Activated effector memory CD4-positive, alpha-beta T cell treated with Interleukin-2 at 50 U/mL for 16 hours (primary cell): ENCODE measurements at regions not wholly inside any gene's neighbourhood (a gene's known extent, or its start where the extent isn't known, plus 50 kb on each side); places are given as distances from the start of the nearest gene placed in this dataset.
"Not testable (repeated sequence)": the region's sequence is repeated elsewhere in the genome, so short reads cannot be mapped to it uniquely, and the experiment has no call there.

Source experiments
- DNase-seq: peaks from one replicate; pipeline ENCODE4 v3.0.0-alpha.2; 2020

DNA sequence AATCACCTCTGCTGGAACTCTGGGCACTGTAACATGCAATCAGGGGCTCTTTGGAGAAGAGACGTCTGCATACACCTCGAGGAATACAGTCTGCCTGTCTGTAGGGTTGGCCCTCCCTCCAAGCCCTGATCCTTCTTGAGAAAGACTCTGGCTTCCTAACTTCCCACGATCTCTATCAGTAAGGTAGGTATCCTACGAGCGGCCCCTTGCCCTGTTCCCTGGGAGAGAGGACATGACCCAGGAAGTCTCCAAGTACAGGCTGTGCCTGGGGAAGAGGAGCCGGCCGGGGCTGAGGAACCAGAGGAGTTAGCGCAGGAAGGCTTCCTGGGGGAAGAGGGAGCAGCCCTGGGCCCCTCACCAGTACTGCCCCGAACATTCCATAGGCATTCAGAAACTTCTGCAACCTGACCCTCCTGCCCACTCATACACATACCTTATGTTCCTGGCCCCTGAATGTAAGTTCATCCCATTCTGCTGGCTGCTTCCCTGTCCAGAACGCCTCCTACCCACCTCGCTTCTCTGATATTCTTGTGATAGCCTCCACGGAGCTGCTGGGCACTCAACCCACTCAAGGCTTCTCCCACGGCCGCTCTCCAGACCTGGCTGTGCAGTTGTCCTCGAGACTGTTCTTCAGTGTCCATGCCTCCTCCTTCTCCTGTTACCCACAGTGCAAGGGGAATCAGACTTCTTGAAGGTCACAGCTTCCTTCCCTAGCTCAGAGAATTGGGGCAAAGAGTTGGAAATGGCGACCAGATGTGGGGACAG is 116.1 kb downstream of the CYP26B1 start:
- DNase-seq, result no peak

DNA sequence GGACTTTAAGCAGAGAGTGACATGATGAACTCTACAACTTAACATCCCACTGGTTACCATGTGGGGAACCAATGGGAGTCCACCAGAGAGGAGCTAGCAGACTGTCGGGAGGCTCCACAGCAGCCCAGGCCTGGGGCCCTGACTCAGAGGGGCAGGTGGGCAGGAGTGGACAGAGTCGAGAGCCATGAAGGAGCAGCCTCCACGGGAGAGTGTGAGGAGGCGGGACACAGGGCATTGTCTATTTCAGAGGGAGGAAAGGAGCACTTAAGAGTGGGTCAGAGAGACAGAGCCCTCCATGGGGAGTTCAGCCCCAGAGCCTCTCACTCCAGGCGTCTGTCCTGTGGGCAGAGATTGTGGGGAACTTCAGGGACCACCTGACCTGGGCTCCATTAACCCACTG is 118.7 kb downstream of the CYP26B1 start:
- DNase-seq, result no peak

DNA sequence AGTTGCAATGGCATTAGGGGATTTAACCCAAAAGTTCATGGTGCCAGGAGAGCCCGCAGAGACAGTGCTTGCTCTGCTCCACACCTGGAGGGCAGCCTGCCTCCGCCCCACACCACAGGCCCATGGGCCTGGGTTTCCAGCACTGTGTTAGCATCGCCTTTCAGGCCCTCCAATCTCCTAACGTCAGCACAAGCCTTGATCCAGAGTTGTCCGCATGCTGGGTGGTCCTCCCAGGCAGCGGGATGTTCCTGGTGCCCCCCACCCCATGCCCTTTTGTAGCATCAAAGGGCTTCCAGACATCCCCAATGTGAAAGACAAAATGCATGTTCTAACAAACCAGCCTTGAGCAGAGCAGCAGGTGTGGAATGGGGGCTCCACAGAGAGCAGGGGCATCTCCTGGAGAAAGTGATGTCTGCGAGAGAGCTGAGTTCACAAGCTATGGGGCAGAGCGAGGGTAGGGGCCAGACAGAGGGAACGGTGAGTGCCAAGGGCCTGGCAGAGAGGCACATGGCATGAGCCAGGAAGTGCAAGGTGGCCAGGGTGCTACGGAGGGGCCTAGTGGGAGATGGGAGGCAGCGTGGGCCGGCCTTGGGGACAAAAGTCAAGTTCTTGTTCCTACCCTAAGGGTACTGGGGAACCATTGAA is 119.2 kb downstream of the CYP26B1 start:
- DNase-seq, result no peak

DNA sequence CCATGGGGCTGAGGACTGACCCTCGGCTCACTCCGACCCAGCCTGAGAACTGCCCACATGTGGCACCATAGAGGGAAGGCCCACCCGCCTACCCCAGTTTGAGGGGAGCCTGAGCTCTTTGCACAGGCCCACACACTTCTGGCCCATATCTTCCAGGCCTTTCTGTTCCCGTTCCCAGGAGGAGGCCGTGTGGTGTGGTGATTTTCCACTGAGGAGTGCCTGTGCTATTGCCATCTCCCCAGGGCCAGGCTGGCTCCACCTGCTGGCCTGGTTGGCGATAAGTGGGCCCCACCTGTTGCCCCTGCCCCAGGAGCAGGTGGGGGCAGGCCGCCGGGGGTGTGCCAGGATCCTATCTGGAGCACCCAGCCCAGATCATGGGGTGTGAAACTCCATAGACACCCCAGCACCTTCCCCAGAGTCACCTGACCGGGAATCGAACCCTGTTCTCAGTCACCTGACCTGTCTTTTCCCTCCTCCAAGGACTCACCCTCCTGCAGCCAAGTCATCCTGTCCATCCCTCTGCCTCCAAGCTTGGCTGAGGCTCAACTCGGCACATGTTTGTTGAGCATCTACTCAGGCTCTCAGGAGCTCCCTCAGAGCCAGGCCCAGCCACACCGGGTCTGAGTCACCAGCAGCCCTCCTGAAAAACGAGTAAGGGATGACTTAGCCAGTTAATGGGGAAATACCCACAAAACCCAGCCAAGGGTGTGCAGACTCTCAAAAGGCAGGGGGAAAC is 120.1 kb downstream of the CYP26B1 start:
- no peak for DNase-seq

DNA sequence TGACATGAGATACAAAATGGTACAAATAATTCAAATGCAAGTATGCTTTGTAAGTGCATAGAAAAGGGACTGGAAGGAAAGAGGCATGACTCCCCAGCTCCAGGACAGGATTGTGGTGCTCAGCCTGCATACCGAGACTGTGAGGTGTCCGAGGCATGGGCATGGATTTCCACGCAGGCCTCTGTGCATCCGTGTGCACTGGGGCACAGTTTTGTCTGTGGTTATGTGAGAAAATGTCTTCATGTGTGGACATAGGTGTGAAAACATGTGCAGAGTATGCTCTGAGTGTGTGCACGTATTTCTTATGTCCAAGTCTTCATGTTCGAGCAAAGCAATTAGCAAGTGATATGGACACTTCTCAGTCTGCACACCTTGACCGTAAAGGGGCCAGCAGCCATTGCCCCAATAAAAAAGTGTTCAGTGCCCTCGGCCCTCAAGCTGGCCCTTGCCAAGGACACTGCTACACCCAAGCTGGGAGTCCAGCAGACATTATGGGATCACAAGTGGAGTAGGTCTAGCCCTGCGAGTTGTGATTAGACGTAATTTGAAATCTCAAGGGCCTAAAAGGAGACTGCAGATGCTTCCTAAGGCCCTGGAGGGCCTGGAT is 120.7 kb downstream of the CYP26B1 start:
- no peak for DNase-seq

DNA sequence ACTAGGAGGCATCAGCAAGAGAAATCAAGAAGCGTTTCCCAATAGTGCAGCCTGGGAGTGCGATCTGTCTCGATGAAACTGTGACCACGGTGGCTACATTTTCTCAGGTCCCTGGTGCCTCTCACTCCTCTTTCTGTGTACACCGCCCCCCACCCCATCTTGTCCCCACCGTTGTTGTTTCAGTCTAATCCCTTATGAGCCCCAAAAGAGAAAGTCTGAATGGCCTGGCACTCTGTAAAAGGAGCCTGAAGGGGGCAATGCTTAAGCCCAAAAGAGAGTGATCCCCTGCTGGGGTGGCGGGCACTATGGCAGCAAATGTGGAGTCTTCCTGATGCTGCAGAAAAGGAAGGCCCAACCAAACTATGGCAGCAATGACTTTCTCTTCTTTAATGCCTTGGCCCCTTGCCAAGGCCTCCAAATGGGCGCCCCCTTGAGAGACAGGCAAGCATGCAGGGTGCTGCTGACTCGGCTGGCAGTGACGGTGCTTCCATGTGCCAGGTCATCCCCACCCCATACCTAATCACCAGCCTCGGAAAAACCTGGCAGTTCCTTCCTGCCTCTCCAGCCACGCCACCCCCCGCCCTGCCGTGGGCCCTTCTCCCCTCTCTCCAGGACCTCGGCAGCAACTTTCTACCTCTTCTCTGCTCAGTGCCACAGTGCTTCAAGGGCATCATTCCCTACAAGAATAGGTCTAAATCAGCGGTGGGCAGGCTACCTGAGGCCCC is 123.0 kb downstream of the CYP26B1 start:
- no peak for DNase-seq

DNA sequence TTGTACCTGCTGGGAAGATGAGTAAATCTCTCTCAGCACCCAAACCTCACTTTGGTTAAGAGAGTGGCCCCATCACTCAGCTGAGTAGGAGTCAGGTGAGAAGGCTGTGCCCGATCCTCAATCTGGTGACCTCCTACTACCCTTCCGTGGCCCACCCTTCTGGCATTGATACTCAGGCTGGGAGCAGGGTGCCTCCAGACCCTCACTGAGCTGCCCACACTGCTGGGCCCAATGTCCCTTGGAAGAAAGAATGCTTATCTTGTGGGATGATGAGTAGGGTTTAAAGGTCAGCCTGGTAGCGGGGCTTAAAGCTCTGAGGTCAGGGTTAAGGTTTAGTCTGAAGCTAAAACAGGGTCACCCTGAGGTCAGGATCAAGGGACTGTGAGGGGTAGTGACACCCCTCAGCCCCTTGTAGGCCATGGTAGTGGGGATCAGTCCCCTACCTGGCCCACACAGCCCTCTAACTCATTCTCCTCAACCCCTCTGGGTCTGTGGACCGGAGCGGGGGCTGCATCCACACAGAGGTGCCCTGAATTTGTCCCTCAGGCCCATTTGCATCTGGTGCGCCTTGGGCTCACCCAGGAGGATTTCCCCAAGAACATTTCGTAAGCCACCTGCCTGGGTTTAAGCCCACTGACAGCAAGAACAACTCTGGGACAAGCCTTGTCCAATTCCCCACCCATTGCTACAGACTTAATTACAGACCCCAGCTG is 123.8 kb downstream of the CYP26B1 start:
- no peak for DNase-seq

DNA sequence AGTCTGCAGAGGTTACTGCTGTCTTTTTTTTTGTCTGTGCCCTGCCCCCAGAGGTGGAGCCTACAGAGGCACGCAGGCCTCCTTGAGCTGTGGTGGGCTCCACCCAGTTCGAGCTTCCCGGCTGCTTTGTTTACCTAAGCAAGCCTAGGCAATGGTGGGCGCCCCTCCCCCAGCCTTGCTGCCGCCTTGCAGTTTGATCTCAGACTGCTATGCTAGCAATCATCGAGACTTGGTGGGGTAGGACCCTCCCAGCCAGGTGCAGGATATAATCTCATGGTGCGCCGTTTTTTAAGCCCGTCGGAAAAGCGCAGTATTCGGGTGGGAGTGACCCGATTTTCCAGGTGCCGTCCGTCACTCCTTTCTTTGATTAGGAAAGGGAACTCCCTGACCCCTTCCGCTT is 126.3 kb downstream of the CYP26B1 start:
- DNase-seq, result not testable (repeated sequence)

DNA sequence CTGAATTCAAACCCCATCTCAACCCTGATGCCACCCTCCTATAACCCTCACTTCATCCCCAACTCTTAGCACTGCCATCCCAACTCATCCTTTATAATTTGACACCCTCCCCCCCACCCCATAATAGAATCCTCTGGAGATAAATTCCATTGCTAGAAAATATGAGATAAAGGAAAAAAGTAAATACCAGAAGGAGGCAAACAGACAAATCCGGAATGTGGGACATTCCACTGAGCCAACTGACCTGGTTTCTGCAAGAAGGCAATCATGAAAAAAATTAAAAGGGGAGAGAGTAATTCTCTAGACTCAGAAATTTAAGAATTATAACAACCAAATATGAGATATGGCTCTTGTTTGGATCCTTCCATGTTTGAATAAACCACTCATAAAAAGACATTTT is 132.4 kb downstream of the CYP26B1 start:
- no peak for DNase-seq

DNA sequence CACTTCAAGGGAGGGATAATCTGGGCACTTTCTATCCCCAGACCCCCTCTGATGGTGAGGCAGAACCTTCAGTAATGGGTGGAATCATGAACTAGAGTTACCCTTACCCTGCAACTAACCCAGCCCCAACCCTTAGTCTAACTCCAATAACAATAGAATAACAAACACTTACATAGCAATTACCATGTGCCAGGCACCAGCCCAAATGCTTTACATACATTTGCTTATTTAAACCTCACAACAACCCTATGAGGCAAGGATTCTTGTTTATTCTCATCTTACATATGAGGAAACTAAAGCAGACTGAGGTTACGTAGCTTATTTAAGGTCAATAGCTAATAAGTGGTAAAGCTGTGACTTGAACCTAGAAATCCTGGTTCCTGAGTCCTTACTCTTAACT is 132.8 kb downstream of the CYP26B1 start:
- no peak for DNase-seq

DNA sequence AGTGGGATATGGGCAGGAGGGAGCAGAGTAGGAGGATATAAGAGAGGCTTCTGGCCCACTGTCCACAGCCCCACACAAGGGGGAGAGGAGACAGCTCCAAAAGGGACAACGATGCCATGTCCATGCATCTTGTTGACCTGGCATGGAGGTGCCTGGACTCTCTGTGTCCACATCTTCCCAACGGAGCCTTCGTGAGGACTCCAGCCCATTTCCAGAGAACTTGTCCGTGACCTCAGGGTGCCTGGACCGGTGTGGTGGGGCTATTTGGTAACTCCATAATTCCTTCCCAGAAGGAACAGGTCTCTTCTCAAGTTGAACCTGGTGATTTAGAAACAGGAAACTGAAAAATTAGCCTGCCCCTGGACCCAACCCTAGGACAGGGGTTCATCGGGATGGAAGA is 133.9 kb downstream of the CYP26B1 start:
- no peak for DNase-seq

DNA sequence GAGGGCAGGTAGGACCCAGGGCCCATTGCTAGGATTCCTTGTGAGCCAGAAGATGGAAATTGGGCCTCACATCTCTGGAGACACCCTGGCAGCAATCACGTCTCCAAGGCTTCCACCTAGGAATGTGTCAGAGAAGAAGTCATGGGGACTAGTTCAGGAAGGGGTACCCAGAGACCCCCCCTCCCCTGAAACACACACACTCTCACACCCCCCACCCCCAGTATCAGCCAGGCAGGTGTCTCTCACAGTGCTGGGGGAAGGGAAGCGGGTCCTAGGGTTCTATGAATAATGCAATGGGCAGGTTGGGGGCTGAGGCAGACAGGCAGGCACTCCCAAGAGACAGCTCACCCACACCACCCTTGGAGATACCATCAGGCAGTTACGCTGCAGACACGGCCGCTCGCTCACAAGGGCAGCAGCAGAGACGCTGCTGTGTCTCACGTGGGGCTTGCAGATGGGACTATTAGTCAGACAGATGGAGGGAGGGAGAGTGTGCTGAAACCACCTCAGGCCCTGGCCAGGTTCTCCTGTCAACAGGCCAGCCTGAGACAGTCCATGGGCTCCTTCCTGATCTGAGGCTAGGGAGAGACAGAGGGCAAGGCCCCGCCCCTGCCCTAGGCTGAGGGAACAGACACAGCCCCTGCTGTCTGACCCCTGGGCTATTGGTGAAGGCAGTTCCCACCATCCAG is 134.6 kb downstream of the CYP26B1 start:
- no peak for DNase-seq

DNA sequence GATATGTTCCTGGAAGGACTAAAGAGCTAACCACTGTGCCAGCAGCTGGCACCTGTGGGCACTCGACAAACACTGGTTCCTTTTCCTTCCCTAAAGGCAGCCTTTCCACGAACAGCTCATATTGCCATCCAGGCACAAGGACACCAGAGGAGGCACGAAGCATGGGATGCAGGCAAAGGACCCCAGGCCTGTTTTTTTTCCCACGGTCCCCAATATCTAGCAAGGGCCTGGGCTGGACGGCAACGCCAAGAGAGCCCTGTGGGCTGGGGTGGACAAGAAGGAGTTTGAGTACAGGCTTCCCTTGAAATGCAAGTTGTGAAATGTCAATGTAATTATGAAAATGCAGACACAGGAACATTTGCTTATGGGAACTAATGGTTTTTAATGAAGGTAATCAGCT is 135.9 kb downstream of the CYP26B1 start:
- DNase-seq, result no peak

DNA sequence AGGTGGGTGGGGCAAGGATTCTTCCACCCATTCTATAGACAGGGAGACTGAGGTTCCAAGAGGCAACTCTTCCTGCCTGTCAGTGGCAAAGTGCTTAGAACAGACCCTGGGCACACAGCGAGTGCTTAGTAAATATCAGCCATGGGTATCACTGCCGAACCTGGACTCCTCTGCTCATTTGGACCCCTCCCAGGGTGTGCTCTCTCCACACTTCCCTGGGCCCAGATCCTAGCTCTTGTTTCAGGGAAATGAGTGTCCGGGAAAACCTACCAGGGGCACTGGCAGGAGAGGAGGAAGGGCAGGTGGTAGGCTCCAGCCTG is 136.3 kb downstream of the CYP26B1 start:
- DNase-seq, result no peak

DNA sequence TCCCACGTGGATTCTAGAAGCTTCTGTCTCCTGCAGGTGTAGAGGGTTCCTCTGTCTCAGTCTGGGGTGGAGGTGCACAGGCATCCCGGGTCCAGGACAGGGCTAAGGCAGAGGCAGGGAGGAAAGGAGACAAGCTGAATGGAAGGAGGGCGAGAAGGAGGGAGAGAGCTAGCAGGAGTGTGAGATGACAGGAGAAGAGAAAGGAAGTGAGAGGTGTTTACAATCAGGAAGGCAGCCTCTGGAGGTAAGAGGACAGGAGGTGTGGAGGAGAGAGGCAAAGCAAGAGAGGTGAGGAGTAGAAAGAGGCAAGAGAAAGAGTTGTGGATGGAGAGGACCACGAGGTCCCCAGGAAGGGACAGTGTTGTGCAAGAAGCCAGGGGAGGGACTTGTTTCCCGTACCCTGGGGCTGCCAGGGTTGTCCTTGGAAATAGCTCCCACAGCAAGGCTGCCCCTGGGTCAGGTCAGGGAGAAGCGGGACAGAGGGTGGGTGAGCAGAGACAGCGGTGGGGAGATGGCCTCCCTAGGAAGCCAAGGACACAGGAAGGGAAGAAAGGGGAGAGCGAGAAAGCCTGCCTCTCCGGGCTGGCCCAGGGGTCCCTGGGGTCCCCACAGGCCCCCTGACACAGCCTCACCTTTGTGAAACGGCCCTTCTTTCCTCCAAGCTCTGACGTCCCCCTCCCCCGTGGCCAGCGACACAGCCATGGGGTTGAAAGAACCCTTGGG is 136.9 kb downstream of the CYP26B1 start:
- no peak for DNase-seq

DNA sequence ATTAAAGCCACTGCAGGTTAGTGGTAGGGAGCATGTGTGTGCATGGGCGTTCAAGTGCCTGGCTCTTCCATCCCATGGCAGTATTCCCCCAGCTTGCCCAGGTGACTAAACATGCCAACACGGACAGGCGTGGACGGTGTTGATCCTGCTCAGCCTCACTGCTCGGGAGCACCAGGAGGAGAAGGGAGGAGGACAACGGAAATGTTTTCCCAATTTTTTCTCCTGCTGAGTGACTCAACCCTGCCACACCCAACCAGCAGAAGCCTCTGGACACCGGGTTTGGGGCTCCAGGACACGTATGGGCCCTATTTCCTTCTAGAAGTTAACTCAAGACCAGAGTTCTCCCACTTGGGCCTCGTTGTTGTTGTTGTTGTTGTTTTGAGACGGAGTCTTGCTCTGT is 139.1 kb downstream of the CYP26B1 start:
- no peak for DNase-seq

DNA sequence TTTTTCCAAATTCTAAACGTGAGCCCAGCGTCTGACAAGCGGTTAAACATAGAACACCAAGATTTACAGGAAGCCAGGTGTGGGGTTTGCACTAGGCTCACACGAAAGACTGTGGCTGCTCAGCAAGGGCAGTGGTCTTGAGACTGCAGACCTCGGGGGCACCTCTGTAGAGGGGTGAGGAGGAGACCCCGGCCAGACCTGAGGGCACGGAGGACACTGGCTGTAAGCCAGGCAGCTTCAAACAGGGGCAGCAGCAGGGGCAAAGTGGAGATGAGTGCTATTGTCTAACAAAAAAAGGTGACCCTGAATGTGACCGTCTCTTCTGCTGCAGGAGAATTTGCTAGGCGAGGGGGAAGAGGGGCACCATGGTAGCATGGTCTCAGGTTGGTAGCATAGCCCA is 140.3 kb downstream of the CYP26B1 start:
- no peak for DNase-seq

DNA sequence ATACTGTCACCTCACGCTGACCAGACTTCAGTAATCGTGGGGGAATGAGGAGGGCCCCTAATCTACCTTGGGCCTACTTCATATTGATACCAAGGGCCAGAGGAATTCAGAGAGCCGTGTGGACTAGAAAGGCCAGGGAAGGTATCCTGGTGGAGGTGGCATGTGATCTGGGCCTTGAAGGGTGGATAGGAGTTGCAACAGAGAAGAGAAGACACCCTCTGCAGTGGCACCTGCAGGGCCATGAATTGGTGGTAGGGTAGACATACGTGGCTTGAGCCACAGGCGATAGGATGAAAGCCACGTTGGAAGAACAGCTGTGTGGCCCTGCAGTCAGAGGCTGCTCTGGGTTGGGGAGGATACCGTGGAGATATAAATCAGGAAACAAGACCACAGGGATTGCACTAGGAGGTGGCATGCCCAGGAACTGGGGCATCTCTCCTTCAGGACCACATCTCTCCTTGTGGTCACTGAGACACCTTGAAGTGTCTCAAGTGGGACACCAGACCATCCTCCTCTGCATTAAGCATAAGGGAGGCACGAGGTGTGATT is 141.4 kb downstream of the CYP26B1 start:
- no peak for DNase-seq

DNA sequence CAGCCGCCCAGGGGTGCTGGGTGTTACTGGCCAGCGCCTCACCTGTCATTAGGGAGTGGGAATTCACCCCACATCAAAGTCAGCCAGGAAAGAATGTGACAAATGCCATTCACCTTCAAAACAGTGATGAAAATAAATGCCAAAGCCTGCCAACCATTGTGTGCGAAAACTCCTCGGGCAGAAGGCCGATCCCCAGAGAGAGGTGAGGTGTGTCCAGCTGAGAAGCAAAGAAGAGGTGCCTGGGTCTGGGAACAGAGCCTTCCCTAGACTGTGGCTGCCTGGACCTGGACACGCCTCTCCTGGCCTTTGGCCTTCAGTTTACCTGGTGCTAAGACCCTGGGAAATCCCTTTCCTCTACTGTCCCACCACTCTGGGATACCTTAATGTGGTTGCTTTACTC is 142.7 kb downstream of the CYP26B1 start:
- DNase-seq, result no peak

DNA sequence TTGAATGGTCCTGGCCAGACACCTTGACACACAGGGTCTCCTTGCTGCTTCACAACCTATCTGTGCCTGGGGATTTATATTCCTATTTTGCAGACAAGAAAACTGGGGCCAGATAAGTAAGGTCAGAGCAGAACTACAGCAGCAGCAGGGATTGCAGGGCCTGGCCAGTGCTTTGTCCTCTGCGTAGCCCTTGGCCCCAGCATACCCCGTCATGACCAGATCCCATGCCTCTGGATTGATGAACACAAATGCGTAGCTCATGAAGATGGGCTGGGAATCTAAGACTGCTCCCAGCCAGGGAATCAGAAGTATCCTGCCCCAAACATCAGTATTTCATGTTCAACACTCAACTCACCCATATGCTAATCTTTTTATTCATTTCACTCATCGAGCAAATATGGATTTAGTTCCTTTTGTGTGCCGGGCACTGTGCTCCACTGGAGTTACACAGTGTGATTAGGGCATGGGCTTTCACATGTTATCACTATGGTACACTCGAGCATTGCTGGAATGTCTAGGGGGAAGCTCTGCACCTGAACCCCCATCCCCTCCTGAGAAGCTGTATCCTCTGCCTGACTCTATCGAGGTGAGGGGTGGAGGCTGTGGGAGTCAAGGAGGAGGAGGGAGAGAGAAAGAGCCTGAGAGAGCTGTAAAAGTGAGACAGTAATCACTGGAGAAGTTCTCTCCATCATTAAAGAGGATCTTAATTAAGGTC is 143.3 kb downstream of the CYP26B1 start:
- no peak for DNase-seq
